Spleen (tissue), 11 donors: ENCODE measurements at regions not wholly inside any gene's neighbourhood (a gene's known extent, or its start where the extent isn't known, plus 50 kb on each side); places are given as distances from the start of the nearest gene placed in this dataset.

Experiments used
- DNase-seq: peaks from one replicate; pipeline ENCODE4 v3.0.0-alpha.2; 2020
- H3K27ac ChIP-seq, 8 donors: fragments of 200-600 bp; sonication (generic) in 7 of 8; 1 replicate in 4 of 8; 2 replicates in 4 of 8; pipeline versions ENCODE4 v1.5.0 to v1.8.0; 2016 to 2021; ENCODE audit warnings: inconsistent platforms in 4 of 8, mild to moderate bottlenecking in 4 of 8, moderate library complexity in 1 of 8
- H3K27me3 ChIP-seq, 7 donors: fragments of 200-600 bp; sonication (generic) in 6 of 7; replicated peaks in 1 of 7; 1 replicate in 4 of 7; 2 replicates in 3 of 7; pipeline versions ENCODE4 v1.5.0 to v1.8.0; 2016 to 2021; ENCODE audit warnings: inconsistent platforms in 3 of 7, mild to moderate bottlenecking in 1 of 7
- H3K36me3 ChIP-seq, 6 donors: fragments of 200-600 bp; sonication (generic) in 5 of 6; 1 replicate in 4 of 6; 2 replicates in 2 of 6; pipeline versions ENCODE4 v1.5.0 to v1.8.0; 2016 to 2021; ENCODE audit warnings: inconsistent platforms in 2 of 6
- H3K4me1 ChIP-seq, 6 donors: fragments of 200-600 bp; sonication (generic) in 5 of 6; 1 replicate in 3 of 6; 2 replicates in 3 of 6; pipeline versions ENCODE4 v1.5.0 to v1.8.0; 2016 to 2021; ENCODE audit warnings: inconsistent platforms in 3 of 6
- H3K4me3 ChIP-seq, 8 donors: fragments of 200-600 bp; sonication (generic) in 7 of 8; 1 replicate in 4 of 8; 2 replicates in 4 of 8; pipeline versions ENCODE4 v1.5.0 to v1.8.0; 2016 to 2021; ENCODE audit warnings: inconsistent platforms in 4 of 8, mild to moderate bottlenecking in 4 of 8, moderate library complexity in 2 of 8
- H3K9me3 ChIP-seq, 8 donors: fragments of 200-600 bp; sonication (generic) in 7 of 8; 1 replicate in 4 of 8; 2 replicates in 4 of 8; pipeline versions ENCODE4 v1.5.0 to v1.8.0; 2016 to 2021; ENCODE audit warnings: inconsistent platforms in 4 of 8
- CTCF ChIP-seq, 11 experiments: fragments of 200-600 bp in 7 of 11; fragments of 450-650 bp in 4 of 11; sonication (generic) in 4 of 11; IDR thresholded peaks in 8 of 11; conservative IDR thresholded peaks in 3 of 11; 1 replicate in 7 of 11; 2 replicates in 4 of 11; pipeline versions ENCODE4 v1.4.0 to v1.8.0; 2016 to 2021; ENCODE audit warnings: antibody characterized with exemption in 11 of 11, inconsistent platforms in 4 of 11, mild to moderate bottlenecking in 1 of 11
- POLR2A ChIP-seq, 3 donors: fragments of 450-650 bp; IDR thresholded peaks; one replicate each; pipeline ENCODE4 v1.5.1; 2017; ENCODE audit warnings: antibody characterized with exemption in 3 of 3, mild to moderate bottlenecking in 1 of 3
- POLR2AphosphoS5 ChIP-seq, 3 donors: sonication (generic); formaldehyde crosslinking; IDR thresholded peaks; one replicate each; pipeline ENCODE4 v1.5.1; 2017; ENCODE audit warnings: antibody characterized with exemption in 3 of 3
- WGBS, 5 donors: extraction: QIAGEN DNeasy Blood & Tissue Kit in 3 of 5; methylation state at CpG; one replicate each; pipeline versions ENCODE4 v1.1.5 to v1.1.7; 2013 to 2018; 5-methylcytosine and 5-hydroxymethylcytosine counted together
- intact Hi-C: fragments of 100-400 bp; cut with DNase I; formaldehyde crosslinking; loops from one replicate; pipeline ENCODE4 v1.15.0; 2023; ENCODE audit warnings: low total_unique reads
- donor health status: healthy with polysubstance abuse.
- donor health status: DM: no; HTN: no; CAD: no; lungs with moderate emphysema.
- donor health status: DM: no; HTN: no; CAD: no.
- donor health status: Bipolar disorder and iron deficiency.
- donor health status: healthy.
- donor health status: DM: no; HTN: no; CAD: no.
- donor health status: DM: yes; HTN: yes; CAD: no.

GRCh38 chr3:72285502-72285901, 500.6 kb upstream of the PROK2 start:
- H3K4me1 ChIP-seq = peaks cover 4 to 20% (median 15%) of the 10 kb centered on the region in 6 donors
- H3K36me3 ChIP-seq = no peaks in the 10 kb centered on the region
- intact Hi-C loops = no loop called here
- H3K9me3 ChIP-seq = peaks cover 6 to 22% (median 12%) of the 10 kb centered on the region in 8 donors
- TF ChIP-seq POLR2AphosphoS5 (IDR thresholded peaks at IDR 0.05) (no peak), CTCF (IDR thresholded peaks at IDR 0.05 in 8 of 11, conservative IDR thresholded peaks at IDR 0.05 in 3 of 11) (no peak), POLR2A (IDR thresholded peaks at IDR 0.05) (no peak)
- 91 to 99% (median 95%) methylated on average over 3 of the region's 3 CpGs for WGBS, 5 donors
- no peak for DNase-seq
- no peak overlapping the region for H3K27ac ChIP-seq
- H3K27me3 ChIP-seq = peaks cover 0 to 24% (median 0%) of the 10 kb centered on the region in 7 donors
- no peak overlapping the region for H3K4me3 ChIP-seq

GRCh38 chr3:72284471-72284870, 499.5 kb upstream of the PROK2 start:
- no peak overlapping the region for H3K27ac ChIP-seq
- intact Hi-C loops = no loop called here
- TF ChIP-seq POLR2A (IDR thresholded peaks at IDR 0.05) = no peak
- H3K9me3 ChIP-seq = peaks cover 6 to 22% (median 12%) of the 10 kb centered on the region in 8 donors
- H3K4me3 ChIP-seq = no peak overlapping the region
- H3K36me3 ChIP-seq = no peaks in the 10 kb centered on the region
- peaks cover 4 to 21% (median 12%) of the 10 kb centered on the region in 6 donors for H3K4me1 ChIP-seq
- WGBS, 5 donors = 67 to 97% (median 72%) methylated on average over 5 of the region's 5 CpGs
- no peak for DNase-seq
- H3K27me3 ChIP-seq = peaks cover 0 to 14% (median 0%) of the 10 kb centered on the region in 7 donors

GRCh38 chr3:72282918-72283317, 498.0 kb upstream of the PROK2 start:
- intact Hi-C loops = no loop called here
- DNase-seq = no peak
- H3K4me1 ChIP-seq = peaks cover 0 to 9% (median 0%) of the 10 kb centered on the region in 6 donors

GRCh38 chr3:72281551-72281950, 496.6 kb upstream of the PROK2 start:
- Histone ChIP-seq H3K4me3 (no peak overlapping the region), H3K9me3 (peaks cover 6 to 27% (median 12%) of the 10 kb centered on the region in 8 donors), H3K36me3 (no peaks in the 10 kb centered on the region), H3K4me1 (peaks cover 0 to 9% (median 0%) of the 10 kb centered on the region in 6 donors), H3K27me3 (no peaks in the 10 kb centered on the region), H3K27ac (no peak overlapping the region)
- TF ChIP-seq POLR2AphosphoS5 (IDR thresholded peaks at IDR 0.05) (no peak), POLR2A (IDR thresholded peaks at IDR 0.05) (no peak), CTCF (IDR thresholded peaks at IDR 0.05 in 8 of 11, conservative IDR thresholded peaks at IDR 0.05 in 3 of 11) (no peak)
- 67 to 78% (median 71%) methylated on average over 5 of the region's 5 CpGs for WGBS, 5 donors
- no peak for DNase-seq
- intact Hi-C loops = no loop called here

More at GRCh38 chr3:72282918-72283317, 498.0 kb upstream of the PROK2 start:
- Histone ChIP-seq H3K9me3 (peaks cover 6 to 22% (median 12%) of the 10 kb centered on the region in 8 donors), H3K4me3 (no peak overlapping the region), H3K27ac (no peak overlapping the region), H3K27me3 (peaks cover 0 to 7% (median 0%) of the 10 kb centered on the region in 7 donors), H3K36me3 (no peaks in the 10 kb centered on the region)
- TF ChIP-seq CTCF (IDR thresholded peaks at IDR 0.05 in 8 of 11, conservative IDR thresholded peaks at IDR 0.05 in 3 of 11) = no peak
- 80 to 93% (median 88%) methylated on average over 3 of the region's 3 CpGs for WGBS, 5 donors

GRCh38 chr3:72280876-72281275, 495.9 kb upstream of the PROK2 start:
- no peak overlapping the region for H3K27ac ChIP-seq
- 43 to 69% (median 59%) methylated on average over 6 of the region's 6 CpGs for WGBS, 5 donors
- TF ChIP-seq POLR2AphosphoS5 (IDR thresholded peaks at IDR 0.05) (no peak), CTCF (IDR thresholded peaks at IDR 0.05 in 8 of 11, conservative IDR thresholded peaks at IDR 0.05 in 3 of 11) (no peak), POLR2A (IDR thresholded peaks at IDR 0.05) (no peak)
- no peak for DNase-seq
- no peaks in the 10 kb centered on the region for H3K36me3 ChIP-seq
- peaks cover 0 to 9% (median 0%) of the 10 kb centered on the region in 6 donors for H3K4me1 ChIP-seq
- no peak overlapping the region for H3K4me3 ChIP-seq
- peaks cover 6 to 27% (median 12%) of the 10 kb centered on the region in 8 donors for H3K9me3 ChIP-seq
- intact Hi-C loops = no loop called here
- H3K27me3 ChIP-seq = no peaks in the 10 kb centered on the region
